Renal cortex interstitium (tissue), 11 donors: ENCODE measurements at regions not wholly inside any gene's neighbourhood (a gene's known extent, or its start where the extent isn't known, plus 50 kb on each side); places are given as distances from the start of the nearest gene placed in this dataset.

ENCODE experiments used
- DNase-seq, 11 donors: peaks; one replicate each; pipeline ENCODE4 v3.0.0-alpha.2; 2013; ENCODE audit warnings: low read depth in 9 of 11, low spot score in 4 of 11; ENCODE audit errors: extremely low read depth in 1 of 11

- DNase-seq = no peak
Measured at GRCh38 chr4:95675623-95676022, 126.8 kb upstream of the UNC5C start.

- DNase-seq = peak in 6 of 11 donors; percentile 6 to 45 (median 19)
Measured at GRCh38 chr4:95674521-95674981, 125.8 kb upstream of the UNC5C start.

DNA sequence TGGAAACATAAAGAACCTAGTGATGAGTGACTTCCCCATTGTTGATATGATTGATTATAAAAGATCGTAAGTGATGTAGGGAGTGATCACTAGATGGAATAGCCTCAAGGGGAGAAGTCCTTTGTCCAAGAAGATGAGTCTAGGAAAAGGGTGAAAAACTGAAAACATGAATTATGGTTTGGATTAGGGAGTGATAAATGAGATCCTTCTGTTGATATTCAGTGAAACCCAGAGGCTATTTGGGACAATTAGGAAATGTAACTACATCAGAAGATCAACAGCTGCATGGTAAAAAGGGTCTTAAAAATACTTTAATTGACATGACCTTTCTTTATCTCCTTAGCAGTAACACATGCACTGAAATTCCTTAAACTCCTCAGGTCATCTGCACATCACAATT is 124.0 kb upstream of the UNC5C start:
- DNase-seq = no peak

DNA sequence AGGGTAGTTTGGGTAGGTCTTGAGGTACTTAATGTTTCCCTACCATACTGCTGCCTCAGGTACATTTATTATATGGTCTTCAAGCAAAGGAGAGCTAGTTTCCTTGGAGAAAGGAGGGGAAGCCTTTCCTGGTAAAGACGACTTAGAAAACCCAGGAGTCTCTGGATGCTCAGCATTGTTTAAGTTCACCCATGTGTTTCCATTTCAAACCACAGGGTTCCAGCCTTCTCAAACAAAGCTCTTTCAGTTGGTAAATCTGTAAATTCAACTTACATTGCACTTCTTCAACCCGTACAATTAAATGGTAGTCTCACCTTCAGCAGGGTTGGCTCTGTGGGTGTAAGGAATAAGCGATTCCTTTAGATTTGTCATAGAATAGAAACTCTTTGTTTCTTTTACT is 111.9 kb upstream of the UNC5C start:
- no peak for DNase-seq

GRCh38 chr4:95651891-95652290 is 103.1 kb upstream of the UNC5C start:
- DNase-seq = no peak

- no peak for DNase-seq
Measured at GRCh38 chr4:95644417-95644816, 95.6 kb upstream of the UNC5C start.

DNA sequence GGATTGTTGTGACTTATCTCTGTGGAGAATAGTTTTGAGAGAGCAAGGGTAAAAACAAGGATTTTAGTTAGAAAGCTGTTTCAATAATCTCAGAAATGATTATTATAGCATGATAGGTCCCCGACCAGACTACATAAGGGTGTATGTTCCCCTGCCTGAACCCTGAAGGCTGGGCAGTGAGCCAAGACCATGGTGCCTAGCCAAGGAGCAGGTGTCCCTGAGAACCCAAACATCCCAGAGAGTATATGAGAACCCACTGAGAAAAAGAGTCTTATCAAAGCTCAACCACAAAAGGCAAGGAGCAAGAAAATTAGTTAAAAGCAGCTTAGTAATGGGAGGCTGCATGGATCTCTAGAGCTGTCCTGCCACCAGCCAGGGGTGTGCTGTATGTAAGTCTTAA is 94.9 kb upstream of the UNC5C start:
- no peak for DNase-seq

GRCh38 chr4:95641571-95641970 is 92.8 kb upstream of the UNC5C start:
- no peak for DNase-seq

DNA sequence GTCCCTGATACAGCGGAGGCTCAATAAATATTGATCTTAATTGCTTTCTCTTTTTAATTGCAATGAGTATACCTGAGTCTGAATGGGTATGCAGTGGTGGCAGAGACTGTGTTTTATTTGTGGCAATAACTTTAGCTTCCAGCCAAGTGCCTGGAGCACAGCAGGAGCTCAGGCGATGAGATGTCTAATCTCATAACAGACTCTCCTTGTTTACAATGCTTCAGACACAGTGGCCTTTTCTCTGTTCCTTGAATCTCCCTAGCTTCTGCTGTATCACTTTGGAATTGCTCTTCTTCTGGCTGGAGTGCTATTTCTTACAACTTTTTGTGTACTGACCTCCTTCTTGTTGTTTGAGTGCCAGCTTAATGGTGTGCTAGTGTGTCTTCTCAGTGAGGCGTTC is 91.5 kb upstream of the UNC5C start:
- DNase-seq = no peak

- DNase-seq = no peak
Measured at GRCh38 chr4:95638920-95639501, 90.2 kb upstream of the UNC5C start.

GRCh38 chr4:95637043-95637600 is 88.3 kb upstream of the UNC5C start:
- DNase-seq = peak in 5 of 11 donors; percentile 1 to 12 (median 5)

- DNase-seq = no peak
Measured at GRCh38 chr4:95636061-95636460, 87.3 kb upstream of the UNC5C start.

- no peak for DNase-seq
Measured at GRCh38 chr4:95627709-95628108, 78.9 kb upstream of the UNC5C start.

DNA sequence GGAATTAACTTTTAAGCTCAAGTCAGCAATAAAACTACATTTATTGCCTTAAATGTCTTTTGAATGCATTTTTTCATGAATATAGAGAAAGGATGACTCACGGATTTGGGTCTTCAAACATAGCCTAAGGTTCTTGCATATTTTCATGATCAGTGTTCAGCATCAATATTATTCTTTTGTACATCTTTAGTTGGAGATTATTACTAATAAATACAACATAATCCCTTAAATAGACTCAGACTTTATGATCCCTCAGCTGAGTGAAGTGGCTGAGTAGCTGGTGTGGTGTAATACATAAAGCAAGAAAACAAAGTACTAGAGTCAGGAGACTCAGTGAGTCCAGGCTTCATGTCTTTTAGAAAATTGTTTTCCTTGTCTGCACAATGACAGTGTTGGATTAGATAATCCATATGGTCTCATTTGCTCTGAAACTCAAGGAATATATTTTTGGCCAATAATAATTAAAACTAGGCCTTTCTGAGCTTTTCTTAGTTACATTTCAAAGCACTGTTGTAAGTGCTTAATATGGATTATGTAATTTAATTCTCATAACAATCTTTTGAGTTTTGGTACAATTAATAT is 78.3 kb upstream of the UNC5C start:
- no peak for DNase-seq

- no peak for DNase-seq
Measured at GRCh38 chr4:95625020-95625419, 76.2 kb upstream of the UNC5C start.

GRCh38 chr4:95619525-95620443 is 71.0 kb upstream of the UNC5C start:
- no peak for DNase-seq

DNA sequence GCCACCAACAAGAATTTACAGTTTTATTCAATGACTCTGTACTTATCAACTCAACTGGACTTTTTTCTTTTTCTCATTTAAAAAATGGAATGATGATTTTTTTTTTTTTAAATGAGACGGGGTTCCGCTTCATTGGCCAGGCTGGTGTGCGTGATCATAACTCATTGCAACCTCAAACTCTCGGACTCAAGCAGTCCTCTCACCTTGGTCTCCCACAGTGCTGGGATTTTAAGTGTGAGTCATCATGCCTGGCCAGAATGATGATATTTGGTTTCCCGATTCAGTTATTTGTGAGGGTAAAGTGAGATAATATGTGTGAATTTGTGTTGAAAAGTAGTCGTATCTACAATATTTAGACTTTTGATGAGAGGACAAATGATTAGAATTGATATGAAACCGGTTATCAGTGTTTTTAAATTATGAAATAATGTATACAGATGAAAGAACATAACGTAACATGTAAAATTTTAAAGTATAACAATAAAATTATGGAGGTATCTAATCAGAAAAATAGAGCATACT is 66.0 kb upstream of the UNC5C start:
- no peak for DNase-seq

DNA sequence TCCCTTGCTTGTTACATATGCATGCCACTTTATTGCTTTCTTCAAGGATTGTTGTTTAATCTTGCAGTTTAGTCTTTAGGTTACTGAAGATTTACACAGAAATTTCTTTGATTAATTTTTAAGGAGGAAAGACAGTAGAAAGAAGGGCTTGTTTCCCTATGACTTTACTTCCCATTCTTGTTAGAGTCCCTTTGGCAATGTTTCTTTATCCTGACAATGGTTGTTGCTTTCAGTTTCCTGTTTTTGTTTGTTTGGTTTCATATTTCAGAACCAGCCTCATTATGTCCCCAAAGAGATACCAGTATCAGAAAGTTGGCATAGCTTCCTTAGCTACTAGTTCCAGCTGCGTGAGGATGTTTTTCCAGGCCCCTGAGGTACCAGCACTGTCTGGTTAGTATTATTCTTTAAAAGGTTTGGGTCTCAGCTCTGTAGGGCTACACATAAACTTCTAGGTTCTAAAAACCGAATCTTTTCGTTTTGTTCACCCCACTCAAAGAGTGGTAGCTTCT is 61.3 kb upstream of the UNC5C start:
- DNase-seq = no peak

GRCh38 chr4:95606739-95607138 is 58.0 kb upstream of the UNC5C start:
- no peak for DNase-seq
